Spinal cord (tissue), 9 donors: ENCODE measurements at regions not wholly inside any gene's neighbourhood (a gene's known extent, or its start where the extent isn't known, plus 50 kb on each side); places are given as distances from the start of the nearest gene placed in this dataset.

ENCODE experiments used
- DNase-seq, 6 donors: peaks; one replicate each; pipeline versions ENCODE4 v3.0.0 to v3.0.0-alpha.2; 2013 to 2015; ENCODE audit warnings: low spot score in 6 of 6, low read depth in 4 of 6
- H3K27ac ChIP-seq: one replicate; pipeline ENCODE4 v1.5.1; 2013; ENCODE audit warnings: low read depth, low read length, control low read depth
- H3K27me3 ChIP-seq: one replicate; pipeline ENCODE4 v1.6.1; 2013; ENCODE audit warnings: low read length; ENCODE audit not compliant: control insufficient read depth, insufficient read depth
- H3K36me3 ChIP-seq: one replicate; pipeline ENCODE4 v1.6.1; 2013; ENCODE audit warnings: low read length; ENCODE audit not compliant: control insufficient read depth, insufficient read depth
- H3K4me1 ChIP-seq: one replicate; pipeline ENCODE4 v1.6.1; 2013; ENCODE audit warnings: low read length; ENCODE audit not compliant: control insufficient read depth, insufficient read depth
- H3K4me3 ChIP-seq: one replicate; pipeline ENCODE4 v1.5.1; 2013; ENCODE audit warnings: low read depth, low read length, control low read depth
- H3K9me3 ChIP-seq: one replicate; pipeline ENCODE4 v1.6.1; 2013; ENCODE audit warnings: low read length; ENCODE audit not compliant: control insufficient read depth, insufficient read depth
- WGBS: methylation state at CpG from one replicate; pipeline ENCODE4 v1.1.5; 2013; ENCODE audit warnings: missing lambda C conversion rate; ENCODE audit not compliant: insufficient coverage; 5-methylcytosine and 5-hydroxymethylcytosine counted together
- donor health status: healthy.

DNA sequence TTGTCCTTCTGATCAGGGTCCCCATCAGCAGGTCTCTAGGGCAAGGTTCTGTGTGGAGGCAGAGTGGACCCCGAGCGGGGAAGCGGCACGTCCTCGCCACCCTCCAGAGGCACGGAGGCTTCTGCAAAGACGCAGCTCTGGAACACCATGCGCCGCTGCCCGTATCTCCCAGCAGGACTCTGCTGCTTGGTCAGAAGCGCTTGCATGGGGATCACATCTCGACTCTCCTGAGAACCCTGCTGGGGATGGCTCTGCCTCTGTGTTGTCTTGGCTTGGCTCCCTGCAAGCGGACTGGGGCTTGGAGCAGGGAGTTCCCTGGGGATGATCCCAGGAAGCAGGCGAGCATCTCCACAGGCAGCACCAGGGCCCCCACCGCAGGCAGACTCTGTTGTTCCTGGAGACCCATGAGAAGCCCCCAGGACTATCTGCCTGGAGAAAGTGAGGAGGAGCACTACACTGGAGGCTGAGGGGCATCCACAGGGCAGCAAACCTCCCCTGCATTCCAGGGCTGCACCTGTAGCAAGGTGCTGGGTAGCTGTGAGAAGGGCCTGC lies 520.5 kb downstream of the GLRX3 start:
- Histone ChIP-seq H3K27me3 (no peaks in the 10 kb centered on the region), H3K27ac (no peak overlapping the region), H3K9me3 (no peaks in the 10 kb centered on the region), H3K4me3 (no peak overlapping the region), H3K4me1 (peaks cover 3% of the 10 kb centered on the region), H3K36me3 (no peaks in the 10 kb centered on the region)
- 91% methylated on average over 15 of the region's 15 CpGs for WGBS
- no peak for DNase-seq

DNA sequence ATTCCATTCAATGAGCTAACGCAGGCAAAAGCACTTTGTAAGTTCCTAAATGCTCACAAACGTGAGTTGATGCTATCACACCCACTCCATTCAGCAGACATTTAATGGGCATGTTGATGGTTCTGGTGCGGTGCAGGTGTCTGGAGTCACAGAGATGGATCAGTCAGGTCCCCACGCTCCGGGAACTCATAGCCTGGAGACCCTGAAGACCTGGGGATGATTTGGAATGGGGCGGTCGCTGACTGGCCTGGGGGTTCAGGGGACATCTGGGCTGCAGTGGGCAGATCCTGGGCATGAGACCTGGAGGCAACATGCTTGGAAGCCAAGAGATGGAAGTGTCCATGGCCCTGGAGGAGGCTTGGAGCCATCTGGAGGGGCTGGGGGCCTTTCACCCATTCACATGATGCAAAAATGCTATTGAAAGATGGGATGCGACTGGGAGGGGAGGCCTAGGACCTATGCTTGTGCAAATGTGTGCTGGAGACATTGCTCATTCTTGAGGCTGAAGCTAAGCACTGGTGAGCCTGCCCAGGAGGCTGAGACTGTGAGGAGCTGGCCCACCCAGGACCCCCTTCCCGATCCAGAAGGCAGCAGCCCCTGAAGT lies 522.6 kb downstream of the GLRX3 start:
- Histone ChIP-seq H3K36me3 (no peaks in the 10 kb centered on the region), H3K27ac (no peak overlapping the region), H3K4me3 (no peak overlapping the region), H3K4me1 (peaks cover 3% of the 10 kb centered on the region), H3K27me3 (no peaks in the 10 kb centered on the region), H3K9me3 (no peaks in the 10 kb centered on the region)
- WGBS = 92% methylated on average over 7 of the region's 9 CpGs
- no peak for DNase-seq

DNA sequence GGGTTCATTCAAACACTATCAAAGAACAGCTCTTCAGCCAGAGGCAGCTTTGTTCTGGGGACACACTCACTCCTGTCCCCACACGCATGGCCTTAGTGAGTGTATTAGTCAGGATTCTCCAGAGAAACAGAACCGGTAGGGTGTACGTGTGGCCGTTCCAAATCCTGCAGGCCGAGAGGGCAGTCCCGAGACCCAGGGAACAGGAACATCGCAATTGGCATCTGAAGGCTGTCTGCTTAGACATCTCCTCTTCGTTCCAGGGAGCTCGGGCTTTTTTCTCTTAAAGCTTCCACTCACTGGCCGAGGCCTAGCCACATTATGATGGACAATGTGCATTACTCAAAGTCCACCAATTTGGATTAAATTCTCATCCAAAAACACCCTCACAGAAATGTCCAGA lies 523.3 kb downstream of the GLRX3 start:
- H3K4me3 ChIP-seq = no peak overlapping the region
- H3K27ac ChIP-seq = no peak overlapping the region
- no peaks in the 10 kb centered on the region for H3K27me3 ChIP-seq
- 95% methylated on average over 9 of the region's 10 CpGs for WGBS
- H3K9me3 ChIP-seq = no peaks in the 10 kb centered on the region
- H3K4me1 ChIP-seq = peaks cover 3% of the 10 kb centered on the region
- no peaks in the 10 kb centered on the region for H3K36me3 ChIP-seq
- DNase-seq = no peak

DNA sequence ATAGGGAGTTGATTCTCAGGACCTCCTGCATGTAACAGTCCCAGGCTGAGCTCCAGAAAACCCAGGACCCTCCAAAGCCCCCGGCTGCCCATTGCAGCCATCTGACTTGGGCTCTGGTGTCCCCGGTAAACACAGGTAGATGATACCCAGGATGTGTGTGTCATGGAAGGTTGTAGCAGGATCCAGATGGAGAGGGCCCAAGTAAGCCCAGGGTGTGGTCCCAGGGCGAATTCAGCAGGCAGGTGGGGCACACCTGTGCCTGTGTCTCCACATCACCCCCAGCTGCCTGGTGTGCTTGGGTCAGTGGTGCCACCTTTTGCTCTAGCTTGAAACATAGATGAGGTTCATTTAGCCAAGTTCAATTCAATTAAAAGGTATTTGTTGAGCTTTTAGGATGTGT lies 524.1 kb downstream of the GLRX3 start:
- H3K4me3 ChIP-seq = no peak overlapping the region
- H3K27me3 ChIP-seq = no peaks in the 10 kb centered on the region
- no peaks in the 10 kb centered on the region for H3K36me3 ChIP-seq
- no peak for DNase-seq
- H3K9me3 ChIP-seq = no peaks in the 10 kb centered on the region
- 97% methylated on average over 3 of the region's 3 CpGs for WGBS
- H3K4me1 ChIP-seq = peaks cover 3% of the 10 kb centered on the region
- no peak overlapping the region for H3K27ac ChIP-seq

DNA sequence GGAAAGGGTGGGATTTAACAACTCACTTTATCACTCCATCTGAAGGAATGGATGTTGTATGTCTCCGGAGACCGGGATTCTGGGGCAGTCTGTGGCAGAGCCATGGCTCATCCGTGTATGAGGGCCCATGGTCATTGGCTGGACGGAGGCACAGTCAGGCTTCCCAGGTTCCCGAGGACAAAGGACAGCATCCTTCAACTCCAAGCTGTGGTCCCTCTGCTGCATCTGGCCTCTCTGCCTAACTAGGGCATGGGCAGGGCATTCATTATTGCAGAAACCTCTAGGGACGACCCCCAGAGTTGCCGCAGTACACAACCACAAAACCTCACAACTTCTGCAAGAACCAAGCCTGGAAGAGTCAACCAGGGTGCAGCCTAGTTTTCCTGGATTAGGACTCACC lies 525.2 kb downstream of the GLRX3 start:
- DNase-seq = no peak

DNA sequence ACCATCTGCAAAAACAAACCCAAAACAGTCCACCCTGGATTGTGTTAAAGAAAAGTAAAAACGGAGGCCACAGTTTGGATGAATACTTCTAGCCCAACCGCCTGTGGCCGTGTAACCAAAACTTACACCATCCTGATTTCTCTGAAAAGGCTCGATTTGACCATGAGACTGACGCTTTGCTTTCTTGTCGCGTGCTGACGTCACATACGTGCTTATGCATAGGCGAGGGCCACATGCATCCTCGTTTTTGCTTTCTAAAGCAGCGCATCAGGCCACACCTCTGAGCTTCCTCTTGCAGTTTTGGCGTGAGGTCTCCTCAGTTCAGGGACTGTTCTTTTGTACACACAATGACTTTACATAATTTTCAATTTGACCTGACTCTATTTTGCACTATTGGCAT lies 526.6 kb downstream of the GLRX3 start:
- H3K9me3 ChIP-seq = no peaks in the 10 kb centered on the region
- no peaks in the 10 kb centered on the region for H3K36me3 ChIP-seq
- no peak for DNase-seq
- H3K4me1 ChIP-seq = no peaks in the 10 kb centered on the region
- H3K4me3 ChIP-seq = no peak overlapping the region
- no peak overlapping the region for H3K27ac ChIP-seq
- H3K27me3 ChIP-seq = no peaks in the 10 kb centered on the region
- WGBS = 94% methylated on average over 12 of the region's 13 CpGs

More for the DNA sequence above, 525.2 kb downstream of the GLRX3 start:
- Histone ChIP-seq H3K36me3 (no peaks in the 10 kb centered on the region), H3K9me3 (no peaks in the 10 kb centered on the region), H3K27ac (no peak overlapping the region), H3K4me3 (no peak overlapping the region), H3K4me1 (peaks cover 3% of the 10 kb centered on the region), H3K27me3 (no peaks in the 10 kb centered on the region)
- 97% methylated on average over 7 of the region's 7 CpGs for WGBS

DNA sequence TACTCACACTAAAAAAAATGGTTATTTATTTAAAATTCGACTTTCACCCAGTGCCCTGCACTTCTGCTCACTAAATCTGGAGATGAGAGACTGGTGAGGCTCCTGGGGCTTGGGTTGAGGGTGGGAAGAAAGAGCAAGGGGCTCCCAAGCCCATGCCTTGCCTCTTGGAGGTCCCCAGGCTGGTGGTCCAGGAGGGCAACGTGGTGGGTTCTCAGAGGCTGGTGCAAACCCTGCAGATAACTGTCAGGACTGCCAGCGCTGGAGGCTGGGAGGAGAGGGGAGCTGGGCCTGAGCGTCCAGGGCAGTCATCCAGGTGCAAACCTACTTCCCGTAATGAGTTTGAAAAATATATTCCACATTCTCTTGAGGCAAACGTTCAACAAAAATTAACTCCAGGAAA lies 528.3 kb downstream of the GLRX3 start:
- no peak overlapping the region for H3K27ac ChIP-seq
- H3K4me1 ChIP-seq = no peaks in the 10 kb centered on the region
- DNase-seq = no peak
- no peaks in the 10 kb centered on the region for H3K9me3 ChIP-seq
- no peak overlapping the region for H3K4me3 ChIP-seq
- no peaks in the 10 kb centered on the region for H3K36me3 ChIP-seq
- H3K27me3 ChIP-seq = no peaks in the 10 kb centered on the region
- 90% methylated on average over 2 of the region's 6 CpGs for WGBS

DNA sequence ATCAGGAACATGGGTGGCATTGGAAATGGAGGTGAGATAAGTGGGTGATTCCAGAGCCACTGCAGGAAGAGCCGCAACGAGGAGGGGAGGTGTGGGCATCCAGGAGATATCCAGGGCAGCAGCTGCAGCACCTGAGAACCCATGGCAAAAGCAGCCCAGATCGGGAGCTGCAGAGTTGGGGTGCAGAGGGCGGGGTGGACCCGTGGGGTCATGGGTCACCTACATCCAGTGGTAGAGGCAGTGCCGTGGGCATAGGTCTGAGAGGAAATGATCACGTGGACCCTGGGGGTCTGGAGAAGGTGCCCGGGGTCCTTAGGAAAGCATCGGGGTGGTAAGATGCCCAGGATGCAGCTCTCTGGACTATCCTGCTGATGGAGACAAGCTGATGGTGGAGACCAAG lies 530.0 kb downstream of the GLRX3 start:
- 94% methylated on average over 9 of the region's 9 CpGs for WGBS
- DNase-seq = no peak
- H3K27me3 ChIP-seq = no peaks in the 10 kb centered on the region

DNA sequence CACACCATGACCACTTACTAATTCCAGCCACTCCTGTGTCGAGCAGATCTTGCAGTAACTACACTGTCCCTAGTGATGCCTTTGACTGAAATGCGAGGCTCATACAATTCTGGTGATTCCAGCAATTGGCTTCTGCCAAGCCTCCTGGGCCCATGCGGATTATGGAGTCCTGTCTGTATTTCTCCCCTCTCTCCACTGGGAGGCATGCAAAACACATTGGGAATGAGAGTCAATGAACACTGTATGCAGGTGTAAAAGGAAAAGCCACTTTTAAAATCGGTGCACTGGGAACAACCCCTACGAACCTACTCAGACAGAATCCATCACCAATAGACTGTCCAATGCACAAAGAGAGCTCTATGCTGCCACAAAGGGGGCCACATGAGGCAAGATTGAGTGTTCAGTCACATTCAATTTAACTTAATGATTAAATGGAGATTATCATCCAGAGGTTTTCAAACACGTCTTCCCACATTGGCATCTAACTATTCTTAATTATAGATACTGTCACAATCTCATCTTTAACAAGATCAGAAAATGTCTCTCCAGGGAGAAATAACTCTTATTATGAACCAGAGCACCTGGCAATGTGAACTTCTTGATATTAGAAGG lies 550.6 kb downstream of the GLRX3 start:
- no peaks in the 10 kb centered on the region for H3K36me3 ChIP-seq
- no peaks in the 10 kb centered on the region for H3K27me3 ChIP-seq
- peaks cover 1% of the 10 kb centered on the region for H3K9me3 ChIP-seq
- H3K27ac ChIP-seq = no peak overlapping the region
- H3K4me3 ChIP-seq = no peak overlapping the region
- 0% methylated on average over 2 of the region's 6 CpGs for WGBS
- peak in 5 of 6 donors; percentile 22 to 91 (median 36) for DNase-seq
- H3K4me1 ChIP-seq = no peaks in the 10 kb centered on the region

More for the DNA sequence above, 530.0 kb downstream of the GLRX3 start:
- no peaks in the 10 kb centered on the region for H3K9me3 ChIP-seq
- no peaks in the 10 kb centered on the region for H3K36me3 ChIP-seq
- no peak overlapping the region for H3K27ac ChIP-seq
- H3K4me1 ChIP-seq = no peaks in the 10 kb centered on the region
- no peak overlapping the region for H3K4me3 ChIP-seq

DNA sequence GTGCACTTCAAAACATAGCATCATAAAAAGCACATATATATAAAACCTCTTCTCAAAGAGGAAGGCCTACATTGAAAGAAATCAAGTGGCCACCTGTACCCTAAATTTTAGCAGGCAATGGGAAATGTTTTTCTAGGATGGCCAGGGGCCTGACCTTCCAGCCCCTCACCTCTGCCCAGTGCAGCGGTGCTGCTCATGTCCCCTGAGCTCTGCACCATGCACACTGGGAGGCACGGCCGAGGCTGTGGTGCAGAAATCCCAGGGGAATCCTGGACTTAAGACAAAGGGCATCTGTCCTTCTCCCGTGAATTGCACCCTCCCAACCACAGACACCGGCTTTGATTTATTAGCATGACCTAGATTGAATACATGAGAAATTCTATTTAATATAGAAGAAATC lies 551.4 kb downstream of the GLRX3 start:
- WGBS = 72% methylated on average over 3 of the region's 5 CpGs
- H3K36me3 ChIP-seq = no peaks in the 10 kb centered on the region

More for the DNA sequence above, 551.4 kb downstream of the GLRX3 start:
- Histone ChIP-seq H3K9me3 (peaks cover 1% of the 10 kb centered on the region), H3K4me3 (no peak overlapping the region), H3K27me3 (no peaks in the 10 kb centered on the region), H3K27ac (no peak overlapping the region), H3K4me1 (no peaks in the 10 kb centered on the region)
- no peak for DNase-seq
